RCC 7860 (cell line): ENCODE measurements at regions not wholly inside any gene's neighbourhood (a gene's known extent, or its start where the extent isn't known, plus 50 kb on each side); places are given as distances from the start of the nearest gene placed in this dataset.

Experiments used
- DNase-seq: peaks from one replicate; pipeline ENCODE4 v3.0.0-alpha.2; 2015; ENCODE audit warnings: low spot score
- FAIRE-seq: peaks from 2 replicates; lab custom pipeline; 2012; peaks lifted over from hg19 to GRCh38; lab: Jason Lieb, UNC

DNA sequence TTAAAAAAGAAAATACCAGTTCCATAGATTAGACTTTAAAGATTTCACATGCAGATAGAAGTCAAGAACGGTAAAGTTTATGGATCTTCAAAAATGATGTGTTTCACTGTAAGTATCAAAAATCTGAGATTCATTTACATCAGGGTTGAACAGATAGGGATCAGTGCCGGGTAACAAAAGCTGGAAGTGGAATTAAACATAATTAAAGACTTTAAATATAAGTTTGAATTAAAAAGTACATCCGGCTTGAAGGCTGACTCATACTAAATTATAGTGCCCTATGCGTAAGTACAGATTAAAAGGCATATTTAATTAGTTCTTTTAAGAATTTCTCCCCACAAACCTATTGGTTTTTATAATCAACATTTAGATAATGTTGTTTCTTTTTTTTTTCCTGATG, 312.7 kb downstream of the PRL start:
- FAIRE-seq (no peak), DNase-seq (no peak)

DNA sequence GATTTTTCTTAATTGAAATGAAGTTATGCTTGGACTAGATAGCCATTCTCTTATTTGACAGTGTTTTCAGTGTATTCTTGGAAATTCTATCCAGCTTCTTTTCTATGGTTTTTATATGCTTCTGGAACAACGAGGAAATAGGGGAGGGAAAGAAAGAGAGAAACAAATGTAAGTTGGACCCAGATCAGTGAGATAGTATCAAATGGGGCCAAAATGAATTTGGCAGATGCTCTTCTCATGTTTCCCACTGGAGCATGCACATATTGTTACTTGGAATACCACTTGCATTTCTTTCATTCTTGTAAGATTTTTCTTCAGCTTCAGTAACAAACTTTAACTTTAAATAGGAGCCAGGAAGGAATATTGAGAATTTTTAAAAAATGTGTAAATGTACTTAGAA, 312.3 kb downstream of the PRL start:
- no peak for DNase-seq

DNA sequence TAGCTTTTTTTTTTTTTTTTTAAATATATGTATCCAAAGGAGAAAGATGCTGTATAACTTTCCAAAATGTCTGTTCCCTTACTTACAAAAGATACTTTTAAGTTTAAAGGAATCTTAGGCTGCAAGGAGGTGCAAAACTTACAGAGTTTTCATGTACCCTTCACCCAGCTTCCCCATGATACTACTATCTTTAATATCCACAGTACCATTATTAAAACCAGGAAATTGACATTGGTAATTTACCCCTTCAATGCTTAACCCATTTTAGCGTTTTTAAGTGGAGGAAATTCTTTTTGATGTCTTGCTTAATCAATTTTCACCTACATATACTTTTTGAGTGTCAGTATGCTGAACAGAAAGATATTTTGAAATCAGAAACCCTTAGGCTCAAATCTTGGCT, 310.9 kb downstream of the PRL start:
- FAIRE-seq = no peak
- no peak for DNase-seq

More for the DNA sequence above, 312.3 kb downstream of the PRL start:
- FAIRE-seq = no peak

DNA sequence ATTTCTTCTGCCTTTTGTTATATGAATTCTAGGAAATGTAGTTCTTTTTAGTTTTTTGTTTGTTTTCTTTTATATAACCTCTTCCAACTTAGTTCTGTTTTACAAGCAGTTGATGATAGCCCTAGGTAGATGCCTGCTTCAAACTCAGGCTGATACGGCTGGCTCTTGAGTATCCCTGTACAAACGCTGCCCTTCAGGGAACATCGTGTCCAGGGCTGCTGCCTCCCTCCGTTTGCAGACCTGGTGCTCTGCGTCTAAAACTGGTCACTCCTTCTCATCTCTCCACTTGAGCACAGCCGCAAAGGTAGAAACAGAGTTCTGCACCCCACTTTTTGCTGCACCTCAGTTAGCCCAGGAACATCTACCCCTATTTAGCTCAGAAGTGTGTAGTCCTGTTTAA, 310.1 kb downstream of the PRL start:
- DNase-seq (no peak), FAIRE-seq (no peak)

DNA sequence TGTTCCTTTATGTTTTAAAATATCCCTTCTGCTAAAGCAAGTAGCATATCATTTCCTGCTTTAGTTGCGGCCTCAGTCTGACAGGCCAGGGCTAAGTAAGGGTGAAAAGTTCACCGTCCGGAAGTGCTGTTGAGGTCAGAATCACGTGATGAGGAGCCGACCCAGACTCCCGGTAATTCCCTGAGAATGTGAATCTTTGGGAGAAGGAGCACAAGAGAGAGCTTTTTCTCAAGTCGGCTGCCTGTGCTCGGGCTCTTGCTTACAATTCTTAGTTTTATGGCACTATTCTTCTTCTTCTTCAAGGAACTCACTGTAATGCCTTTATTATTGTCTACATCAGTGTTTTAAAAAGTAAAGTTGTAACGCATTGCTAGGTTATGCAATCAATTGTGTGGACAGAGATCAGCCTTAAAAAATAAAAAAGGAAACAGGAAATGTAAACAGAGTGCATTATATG, 309.3 kb downstream of the PRL start:
- FAIRE-seq (peak; percentile 85), DNase-seq (peak; percentile 85)

DNA sequence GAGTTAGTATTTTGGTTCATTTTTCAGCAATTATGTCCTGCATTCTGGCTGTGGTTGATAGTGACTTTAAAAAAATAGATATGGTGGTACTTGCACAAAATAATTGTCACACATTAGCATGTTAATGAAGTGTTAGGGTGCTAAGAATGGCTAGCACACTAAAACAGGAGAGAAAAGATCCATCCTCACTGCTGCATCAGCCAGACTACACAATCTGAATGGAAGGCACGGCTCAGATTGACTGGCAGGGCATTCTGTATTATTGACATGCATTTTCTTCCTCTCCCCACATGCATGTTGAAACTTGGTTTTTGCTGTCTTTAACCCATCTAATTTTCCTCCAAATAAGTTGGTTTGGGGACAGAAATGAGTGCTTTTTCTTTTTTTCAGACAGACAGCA, 306.3 kb downstream of the PRL start:
- FAIRE-seq = no peak
- no peak for DNase-seq

DNA sequence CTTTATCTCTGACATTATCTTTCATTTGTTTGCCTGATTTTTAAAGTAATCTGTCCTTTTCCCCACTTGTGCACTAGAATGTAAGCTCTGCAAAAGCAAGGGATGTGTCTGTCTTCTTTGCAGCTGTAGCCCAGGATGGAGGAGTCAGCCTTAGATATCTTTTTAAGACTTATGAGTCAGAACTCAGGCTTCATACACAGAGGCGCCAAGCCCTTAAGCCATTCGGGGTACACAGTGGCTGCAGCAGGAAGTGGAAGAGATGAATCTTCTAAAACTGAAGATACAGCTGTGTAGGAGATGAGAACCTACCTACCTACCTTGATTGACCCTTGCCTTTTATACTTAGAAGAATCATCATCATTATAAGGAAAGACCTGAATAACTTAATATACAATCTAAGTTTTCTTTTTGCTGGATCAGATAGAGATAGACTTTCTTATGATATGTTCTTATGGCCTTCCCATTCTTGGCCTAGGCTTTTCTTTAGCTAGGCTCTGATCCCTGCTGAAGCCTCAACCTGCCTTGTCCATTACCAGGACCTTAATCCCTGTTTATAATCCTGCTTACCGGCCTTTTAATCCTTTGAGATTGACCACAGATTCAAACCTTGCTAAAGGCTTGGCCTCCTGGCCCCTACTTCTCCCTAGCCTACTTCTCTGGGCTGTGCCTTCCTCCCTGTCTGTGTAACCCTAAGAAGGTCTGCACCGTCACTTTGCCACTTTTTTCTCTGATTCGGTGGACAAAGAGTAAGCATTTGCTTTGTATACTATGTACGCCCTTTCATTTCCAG, 304.5 kb downstream of the PRL start:
- DNase-seq (peak; percentile 18), FAIRE-seq (no peak)

DNA sequence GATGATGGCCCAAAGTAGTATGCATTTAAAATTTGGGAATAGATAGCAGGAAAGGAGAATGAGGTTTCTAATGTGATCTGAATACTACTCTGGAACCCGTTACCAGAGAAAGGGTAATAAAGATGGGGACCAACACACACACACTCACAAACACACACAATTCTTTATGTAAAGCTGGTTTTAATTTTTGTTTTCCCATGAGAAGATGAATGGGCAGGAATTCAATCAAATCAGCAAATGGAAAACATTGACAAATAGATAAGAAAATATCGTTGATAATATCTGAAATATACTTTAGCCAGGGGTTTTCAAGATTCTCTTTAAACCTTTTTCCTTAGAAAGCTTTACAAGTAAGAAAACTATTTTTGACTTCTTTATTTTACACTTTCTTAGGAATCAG, 303.0 kb downstream of the PRL start:
- FAIRE-seq (no peak), DNase-seq (no peak)

DNA sequence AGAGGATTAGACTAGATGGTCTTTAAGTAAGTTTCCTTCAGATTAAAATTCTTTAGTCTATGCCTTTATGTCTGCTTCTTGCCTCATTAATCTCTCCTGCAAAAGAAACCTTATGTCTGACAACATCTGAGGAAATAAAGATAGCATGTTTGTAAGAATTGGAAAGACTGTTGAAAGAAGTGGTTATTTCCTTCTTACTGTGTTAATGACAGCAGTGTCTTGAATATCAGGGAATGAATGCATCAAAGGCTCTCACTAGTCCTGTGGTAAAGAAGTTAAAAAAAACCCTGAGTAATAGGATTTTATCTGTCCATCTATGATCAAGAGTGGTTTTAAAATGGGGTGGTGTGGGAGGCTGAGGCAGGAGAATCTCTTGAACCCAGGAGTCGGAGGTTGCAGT, 302.0 kb downstream of the PRL start:
- FAIRE-seq = no peak

DNA sequence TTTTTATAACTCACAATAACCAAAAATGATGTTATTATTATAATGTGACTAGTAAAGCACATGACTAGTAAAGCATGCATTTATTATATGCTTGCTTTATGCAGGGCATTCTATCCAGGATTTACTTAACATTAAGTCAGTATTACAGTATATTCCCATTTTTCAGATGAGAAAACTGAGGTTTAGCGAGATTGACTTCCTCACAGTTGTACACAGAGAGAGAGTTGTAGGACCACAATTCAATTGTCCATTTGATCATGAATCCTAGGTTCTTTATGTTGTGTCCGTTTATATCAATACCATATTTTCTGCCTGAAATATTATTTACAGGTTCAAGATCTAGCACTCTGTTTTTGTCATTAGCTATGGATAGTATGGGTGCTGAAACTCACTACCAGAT, 301.5 kb downstream of the PRL start:
- FAIRE-seq (no peak), DNase-seq (no peak)

More for the DNA sequence above, 302.0 kb downstream of the PRL start:
- no peak for DNase-seq

DNA sequence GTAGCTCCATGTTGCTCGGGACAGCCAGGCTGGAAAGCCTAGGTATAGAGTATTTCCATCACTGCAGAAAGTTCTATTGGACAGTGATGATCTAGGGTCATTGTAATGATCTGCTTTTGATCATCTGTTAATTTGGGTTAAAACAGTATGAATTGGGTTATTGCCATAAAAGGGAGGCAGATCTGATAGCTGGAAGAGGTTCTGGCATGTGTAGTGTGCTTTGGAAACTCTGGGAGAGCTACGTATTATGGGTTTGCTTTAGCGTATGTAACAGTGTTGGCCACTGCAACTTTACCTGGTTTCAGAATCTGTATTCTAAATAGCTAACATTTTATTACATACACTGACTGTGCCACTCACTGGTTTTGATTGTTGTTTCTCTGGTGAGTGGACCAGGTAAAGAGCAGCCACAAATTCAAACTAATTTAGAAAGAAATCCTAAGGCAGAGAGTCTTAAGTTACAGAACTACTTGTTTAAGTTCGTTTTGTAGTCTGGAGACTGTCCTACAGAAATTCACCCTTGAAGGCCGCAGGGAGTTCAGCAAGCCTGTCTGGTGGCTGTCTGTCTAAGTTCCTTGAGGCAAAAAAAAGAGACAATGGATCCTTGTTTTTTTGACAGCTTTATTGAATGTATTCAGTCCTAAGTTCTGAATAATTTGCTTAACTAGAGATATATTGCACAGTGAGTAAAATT, 300.3 kb downstream of the PRL start:
- no peak for DNase-seq
- no peak for FAIRE-seq

DNA sequence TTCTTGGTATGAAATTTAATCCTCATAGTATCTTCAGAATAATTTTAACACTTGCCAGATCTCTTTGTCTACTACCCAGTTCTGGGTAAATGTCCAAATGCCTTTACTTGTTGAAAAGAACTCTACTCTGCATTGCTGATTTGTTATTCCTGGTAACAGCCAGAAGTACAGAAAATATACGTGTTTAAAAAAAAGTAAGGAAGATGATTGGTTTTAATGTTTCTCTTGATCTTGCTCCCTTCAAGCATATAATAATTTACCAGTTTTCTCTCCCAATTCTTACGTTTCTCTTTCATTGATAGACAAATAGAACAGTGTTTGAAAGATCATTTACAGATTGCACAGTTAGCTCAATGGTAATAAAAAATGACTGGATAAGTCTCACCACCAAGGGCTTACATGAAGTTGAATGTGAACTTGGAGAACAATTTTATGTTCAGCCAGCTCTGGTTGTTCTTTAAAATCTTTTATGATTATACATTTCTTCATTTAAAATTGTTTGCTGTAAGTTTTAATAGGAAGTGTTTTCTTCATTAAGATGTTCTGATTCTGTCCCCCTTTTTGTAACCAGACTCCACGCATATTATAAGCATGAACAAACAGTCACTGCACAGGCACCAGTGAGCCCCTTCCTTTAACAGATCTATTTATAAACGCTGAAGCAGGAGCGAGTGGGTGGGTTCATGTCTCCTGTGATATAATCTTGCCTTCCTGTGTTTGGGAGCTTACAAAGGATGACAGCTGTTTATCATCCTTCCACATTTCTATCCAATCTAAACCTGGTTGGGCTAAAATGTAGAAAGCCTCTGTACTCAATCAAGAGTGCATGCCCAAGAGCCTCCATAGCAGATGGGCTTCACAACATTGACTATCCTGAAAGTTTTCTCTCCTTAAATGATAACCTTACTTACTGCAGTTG, 299.5 kb downstream of the PRL start:
- no peak for FAIRE-seq
- no peak for DNase-seq

DNA sequence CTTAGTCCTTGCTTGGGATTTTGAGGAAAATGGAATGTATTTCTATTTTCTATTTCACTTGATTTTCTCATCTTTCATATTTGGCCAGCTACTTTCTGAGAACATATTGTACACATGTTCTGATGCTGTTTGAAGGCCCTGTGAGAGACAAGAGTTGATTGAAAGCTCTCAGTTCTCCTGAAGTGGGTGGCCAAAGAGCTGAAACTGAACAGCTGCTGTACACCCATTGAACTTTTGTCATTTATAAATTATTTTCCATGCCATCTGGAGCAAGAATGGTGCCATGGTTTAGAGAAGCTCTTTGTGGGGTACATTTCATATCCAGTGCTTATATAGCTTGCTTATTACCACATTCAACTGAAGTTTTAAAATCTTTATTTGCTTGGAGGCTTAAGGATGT, 298.3 kb downstream of the PRL start:
- FAIRE-seq (no peak), DNase-seq (no peak)

DNA sequence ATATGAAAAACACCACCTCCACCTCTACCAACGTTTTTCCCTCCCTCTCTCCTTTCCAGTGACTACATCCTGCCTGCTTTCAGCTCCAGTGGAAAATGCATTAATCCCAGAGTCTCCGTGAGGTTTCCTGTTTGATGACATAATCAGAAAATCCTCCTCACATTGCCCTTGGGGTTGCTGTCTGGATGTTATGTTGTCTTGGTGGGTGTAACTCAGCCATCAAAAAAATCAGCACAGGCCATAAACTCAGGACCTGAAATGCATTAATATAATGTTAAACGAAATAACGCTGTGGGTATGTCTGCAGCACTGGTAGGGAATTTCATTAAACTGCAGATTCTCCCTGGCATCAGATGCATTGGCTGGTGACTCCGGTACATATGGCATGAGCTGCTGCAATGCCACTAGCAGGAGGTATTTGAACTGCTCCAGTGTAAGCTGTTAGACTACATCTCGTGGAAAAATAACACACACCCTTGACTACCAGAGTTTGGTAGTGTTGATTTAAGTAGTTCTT, 297.8 kb downstream of the PRL start:
- FAIRE-seq (peak; percentile 5), DNase-seq (peak; percentile 59)

DNA sequence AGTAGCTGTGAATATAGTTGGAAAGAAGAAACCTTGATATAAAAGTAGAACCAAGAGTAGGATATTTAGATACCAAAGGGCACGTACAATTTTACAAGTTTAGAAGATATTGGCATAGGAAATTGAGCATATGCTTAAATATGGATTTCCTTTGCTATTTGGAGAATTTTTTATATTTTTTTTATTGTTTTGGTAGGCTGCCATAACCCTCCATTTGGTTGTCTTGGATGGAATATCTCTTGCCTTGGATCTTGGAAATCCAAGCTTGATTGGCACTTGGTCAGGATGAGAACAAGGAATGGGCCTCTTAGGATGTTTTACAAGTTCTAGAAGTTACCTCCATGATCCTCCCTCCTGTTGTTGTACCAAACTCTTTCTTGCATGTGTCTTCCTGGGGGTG, 297.1 kb downstream of the PRL start:
- FAIRE-seq (no peak), DNase-seq (no peak)

DNA sequence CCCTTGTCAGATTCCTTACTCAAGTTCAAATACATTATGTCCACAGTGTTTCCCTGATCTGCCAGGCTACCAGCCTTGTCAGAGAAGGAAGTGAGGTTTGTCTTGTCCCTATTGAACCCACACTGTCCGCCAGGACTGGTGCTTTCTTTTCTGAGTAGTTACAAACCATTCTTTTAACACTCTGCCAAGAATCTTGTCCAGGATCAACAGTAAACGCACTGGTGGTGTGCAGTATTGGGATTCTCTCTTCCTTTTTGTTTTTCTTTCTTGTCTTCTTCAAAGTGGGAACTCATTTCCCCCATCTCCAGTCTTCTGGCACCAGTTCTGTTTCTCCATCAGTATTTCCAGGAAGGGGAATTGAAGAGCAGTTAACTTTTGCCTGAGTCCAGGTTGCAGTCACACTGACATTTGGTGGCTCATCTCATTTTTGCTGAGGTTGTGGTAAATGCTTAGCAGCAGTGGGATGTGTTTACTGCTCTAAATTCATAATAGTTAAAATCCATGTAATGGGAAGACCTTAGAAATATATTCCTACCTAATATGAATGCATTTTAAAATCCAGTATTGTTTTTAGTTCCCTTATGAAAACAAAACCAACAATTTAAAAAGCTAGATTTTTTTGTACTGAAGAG, 295.3 kb downstream of the PRL start:
- FAIRE-seq (no peak), DNase-seq (no peak)

DNA sequence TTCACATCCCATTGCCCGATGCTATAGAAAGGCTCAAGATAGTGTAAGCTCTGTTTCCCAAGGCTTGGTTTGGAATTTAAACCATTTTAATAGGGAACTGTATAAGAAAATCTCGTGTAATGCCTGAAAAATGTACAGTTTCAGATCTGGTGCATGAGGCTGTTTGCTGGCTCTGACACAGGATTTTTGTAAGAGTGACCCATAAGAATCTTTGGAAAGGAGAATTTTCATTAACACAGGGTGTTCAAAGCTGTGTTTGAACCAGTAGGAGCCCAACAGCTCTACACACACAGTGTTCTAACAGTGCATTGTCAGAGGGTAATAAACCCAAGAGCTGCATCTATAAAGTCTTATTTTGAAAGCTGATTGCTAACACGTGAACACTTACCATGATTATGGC, 293.5 kb downstream of the PRL start:
- DNase-seq = no peak
- no peak for FAIRE-seq

DNA sequence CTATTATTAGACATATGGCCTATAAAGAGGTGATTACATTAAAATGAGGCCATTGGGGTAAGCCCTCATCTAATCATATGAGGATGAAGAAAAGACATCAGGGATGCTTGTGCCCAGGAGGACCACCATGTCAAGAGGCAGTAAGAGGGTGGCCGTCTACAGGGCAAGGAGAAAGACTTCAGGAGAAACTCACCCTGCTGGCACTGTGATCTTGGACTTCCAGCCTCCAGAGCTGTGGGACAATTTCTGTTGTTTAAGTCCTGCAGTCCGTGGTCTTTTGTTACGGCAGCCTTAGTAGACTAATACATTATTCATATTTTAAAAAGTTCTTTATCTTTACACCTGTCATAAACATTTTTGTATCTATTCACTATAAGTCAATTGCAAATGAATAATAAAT, 290.0 kb downstream of the PRL start:
- FAIRE-seq = no peak
- no peak for DNase-seq

DNA sequence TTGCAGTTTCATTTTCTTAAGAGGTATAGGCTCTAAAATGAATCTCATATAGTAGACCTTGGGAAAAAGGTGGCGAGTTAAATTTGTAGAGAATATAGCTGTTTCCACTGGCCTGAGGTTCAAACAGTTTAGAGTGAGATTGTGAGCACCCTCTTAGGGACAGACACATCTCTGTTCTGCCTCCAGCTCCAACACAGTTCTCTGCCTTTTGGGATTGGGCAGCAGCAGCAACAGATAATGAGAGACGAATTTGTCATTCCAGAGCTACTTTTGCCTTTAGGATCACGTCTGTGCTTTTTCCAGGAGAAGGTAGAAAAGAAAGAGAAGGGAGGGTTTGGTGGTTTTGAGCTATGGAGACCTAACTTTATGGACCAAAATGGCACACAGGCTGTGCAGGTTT, 289.4 kb downstream of the PRL start:
- FAIRE-seq (no peak), DNase-seq (no peak)

DNA sequence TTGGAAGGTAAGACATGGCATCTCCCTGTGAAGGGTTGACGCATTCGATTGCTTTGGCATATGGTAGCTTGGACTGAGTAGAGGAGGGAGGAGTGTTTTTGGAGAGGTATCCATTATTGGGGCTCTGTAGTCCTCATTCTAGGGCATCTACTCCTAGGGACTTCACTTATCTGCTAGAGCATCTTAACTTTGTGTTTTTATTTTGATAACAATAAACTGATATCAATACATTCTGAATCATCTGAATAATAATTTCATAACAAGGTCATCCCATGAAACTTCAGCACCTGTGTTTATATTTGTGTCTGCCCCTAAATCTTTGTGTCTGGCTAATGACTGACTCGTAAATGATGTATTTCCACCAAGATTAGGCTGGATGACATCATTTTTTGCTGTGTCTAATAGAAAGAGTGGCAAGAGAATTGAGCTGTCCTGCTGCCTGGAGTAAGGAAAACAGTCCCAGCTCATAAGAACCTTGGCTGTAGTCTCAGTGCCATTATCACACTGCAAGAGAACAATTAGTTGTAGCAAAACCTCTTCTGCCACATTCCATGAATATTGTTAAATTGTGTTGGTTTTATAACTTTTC, 288.5 kb downstream of the PRL start:
- DNase-seq = no peak
- no peak for FAIRE-seq
